ENCODE measurements at regions not wholly inside any gene's neighbourhood (a gene's known extent, or its start where the extent isn't known, plus 50 kb on each side); places are given as distances from the start of the nearest gene placed in this dataset.

GRCh38 chr4:104811727-104812126 is 317.0 kb upstream of the CXXC4 start:
- DNase-seq, result no peak

GRCh38 chr4:104815665-104816064 is 321.0 kb upstream of the CXXC4 start:
- DNase-seq, result peak; percentile 25

GRCh38 chr4:104818579-104818978 is 323.9 kb upstream of the CXXC4 start:
- peak; percentile 2 for DNase-seq

GRCh38 chr4:104826171-104826570 is 320.5 kb upstream of the TET2 start:
- DNase-seq, result no peak

GRCh38 chr4:104829761-104830160 is 316.9 kb upstream of the TET2 start:
- no peak for DNase-seq

- no peak for DNase-seq
Measured at GRCh38 chr4:104848597-104849225, 298.0 kb upstream of the TET2 start.

GRCh38 chr4:104859601-104860237 is 287.0 kb upstream of the TET2 start:
- no peak for DNase-seq

- peak; percentile 88 for DNase-seq
Measured at GRCh38 chr4:104860238-104861123, 286.2 kb upstream of the TET2 start.

GRCh38 chr4:104866809-104867208 is 279.9 kb upstream of the TET2 start:
- no peak for DNase-seq

- no peak for DNase-seq
Measured at GRCh38 chr4:104868533-104868932, 278.1 kb upstream of the TET2 start.

- no peak for DNase-seq
Measured at GRCh38 chr4:104868958-104869357, 277.7 kb upstream of the TET2 start.

GRCh38 chr4:104869831-104870230 is 276.8 kb upstream of the TET2 start:
- peak; percentile 18 for DNase-seq

- no peak for DNase-seq
Measured at GRCh38 chr4:104870495-104871233, 276.0 kb upstream of the TET2 start.

GRCh38 chr4:104878936-104879335 is 267.7 kb upstream of the TET2 start:
- no peak for DNase-seq

- DNase-seq, result peak; percentile 38
Measured at GRCh38 chr4:104879367-104879766, 267.3 kb upstream of the TET2 start.

- no peak for DNase-seq
Measured at GRCh38 chr4:104879854-104880253, 266.8 kb upstream of the TET2 start.

- DNase-seq, result no peak
Measured at GRCh38 chr4:104881136-104881886, 265.4 kb upstream of the TET2 start.

GRCh38 chr4:104890598-104891275 is 255.9 kb upstream of the TET2 start:
- DNase-seq, result no peak

GRCh38 chr4:104896660-104897645 is 249.7 kb upstream of the TET2 start:
- no peak for DNase-seq

- no peak for DNase-seq
Measured at GRCh38 chr4:104899863-104900262, 246.8 kb upstream of the TET2 start.
